GM19328 (cell line): ENCODE measurements at regions not wholly inside any gene's neighbourhood (a gene's known extent, or its start where the extent isn't known, plus 50 kb on each side); places are given as distances from the start of the nearest gene placed in this dataset.

Source experiments
- ATAC-seq: cut with Tn5 transposase; IDR thresholded peaks from one replicate; pipeline ENCODE4 v1.9.1; 2021; ENCODE audit warnings: mild to moderate bottlenecking, moderate library complexity; ENCODE audit not compliant: unreplicated experiment

DNA sequence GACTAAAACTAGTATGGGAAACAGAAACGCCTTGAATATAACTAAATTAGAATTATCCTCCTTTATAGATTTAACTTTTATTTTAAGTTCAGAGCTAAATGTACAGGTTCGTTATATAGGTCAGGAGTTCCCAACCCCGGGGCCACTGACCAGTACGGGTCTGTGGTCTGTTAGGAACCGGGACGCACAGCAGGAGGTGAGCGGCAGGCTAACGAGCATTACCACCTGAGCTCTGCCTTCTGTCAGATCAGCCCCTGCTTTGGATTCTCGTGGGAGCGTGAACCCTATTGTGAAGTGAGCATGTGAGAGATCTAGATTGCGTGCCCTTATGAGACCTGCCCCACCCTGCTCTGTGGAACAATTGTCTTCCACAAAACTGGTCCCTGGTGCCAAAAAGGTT lies 51.0 kb downstream of the FAT4 start:
- ATAC-seq, result no peak

- ATAC-seq, result no peak
These were observed 53.4 kb downstream of the FAT4 start for GRCh38 chr4:125368146-125368545.

DNA sequence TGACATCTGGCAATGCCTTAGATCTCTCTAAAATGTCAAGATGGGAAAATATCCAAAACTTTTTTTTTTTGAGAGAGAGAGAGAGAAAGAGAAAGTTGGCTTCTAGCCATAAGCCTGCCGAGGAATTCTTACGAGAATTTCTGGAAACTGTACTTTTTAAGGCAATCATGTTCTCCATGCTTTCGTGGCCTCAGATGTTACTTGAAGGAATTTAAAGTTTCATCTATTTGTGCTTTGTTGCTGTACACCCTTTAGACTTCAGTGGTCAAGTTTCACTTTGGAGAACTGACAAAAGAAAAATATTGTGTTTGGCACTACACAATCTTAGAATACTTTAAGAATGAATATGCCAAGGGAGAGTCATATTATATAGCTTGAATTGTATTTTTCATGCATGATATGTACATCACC lies 53.9 kb downstream of the FAT4 start:
- ATAC-seq, result no peak

DNA sequence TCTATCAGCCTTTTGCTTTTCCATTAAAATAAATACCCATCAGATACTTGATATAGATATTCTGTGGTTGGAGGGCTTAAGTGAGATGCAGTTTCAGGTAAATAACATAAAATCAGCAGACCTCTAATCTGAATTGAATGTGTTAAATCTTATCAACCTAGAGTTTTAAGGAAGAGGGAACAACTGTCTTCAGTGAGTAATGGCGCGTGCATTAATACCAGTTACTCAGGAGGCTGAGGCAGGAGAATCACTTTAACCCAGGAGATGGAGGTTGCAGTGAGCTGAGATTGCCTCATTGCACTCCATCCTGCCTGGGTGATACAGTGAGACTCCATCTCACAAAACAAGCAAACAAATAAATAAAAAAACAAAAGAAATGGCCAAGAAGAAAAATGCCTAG lies 54.3 kb downstream of the FAT4 start:
- ATAC-seq, result no peak

DNA sequence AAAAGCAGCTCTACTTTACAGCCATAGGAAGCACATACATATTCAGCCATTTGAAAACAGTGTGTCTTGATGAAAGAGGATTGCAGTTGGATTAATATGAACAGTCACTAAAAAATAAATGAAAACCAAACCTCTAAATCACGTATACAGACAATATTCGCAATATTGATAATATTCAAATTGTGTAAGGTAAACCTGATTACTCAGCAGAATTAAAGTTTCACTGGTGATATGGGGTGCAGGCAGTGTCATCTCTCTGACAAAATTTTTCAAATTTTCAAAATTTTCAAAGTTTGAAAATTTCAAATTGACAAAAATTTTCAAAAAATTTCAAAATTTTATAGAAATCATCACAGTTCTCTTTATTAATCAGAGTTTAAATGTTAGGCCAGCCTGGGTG lies 55.7 kb downstream of the FAT4 start:
- ATAC-seq, result no peak

DNA sequence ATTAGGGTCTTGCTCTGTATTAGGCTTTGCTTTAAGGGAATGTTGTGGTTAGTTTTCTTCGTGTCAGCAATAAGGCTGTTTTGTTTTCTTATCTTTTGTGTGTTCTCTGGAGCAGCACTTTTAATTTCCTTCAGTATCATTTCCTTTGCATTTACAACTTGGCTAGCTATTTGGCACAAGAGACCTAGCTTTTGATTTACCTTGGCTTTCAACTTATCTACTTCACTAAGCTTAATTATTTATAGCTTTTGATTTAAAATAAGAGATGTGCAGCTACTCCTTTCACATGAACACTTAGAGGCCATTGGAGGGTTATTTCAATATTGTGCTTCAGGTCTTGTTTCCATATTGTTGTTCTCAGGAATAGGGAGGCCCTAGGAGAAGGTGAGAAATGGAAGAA lies 68.2 kb downstream of the FAT4 start:
- no peak for ATAC-seq

- ATAC-seq, result no peak
These were observed 73.0 kb downstream of the FAT4 start for GRCh38 chr4:125387770-125388169.

DNA sequence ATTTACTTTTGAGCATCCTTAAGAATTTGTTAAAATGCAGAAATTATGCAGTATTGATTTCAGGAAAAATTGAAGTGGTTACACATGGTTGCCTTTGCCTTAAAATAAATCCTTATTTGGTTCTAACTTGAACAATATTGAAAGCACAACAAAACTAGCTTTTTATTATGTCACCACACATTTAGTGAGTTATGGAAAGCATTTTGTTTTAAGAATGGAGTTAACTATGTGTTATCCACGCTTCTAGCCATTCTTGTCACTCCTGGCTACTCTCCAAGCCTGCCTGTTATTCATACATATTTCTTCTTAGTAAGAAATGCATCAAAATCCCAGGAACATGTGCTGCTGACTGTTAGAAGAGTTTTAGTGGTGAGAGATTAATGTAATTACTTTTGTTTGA lies 73.9 kb downstream of the FAT4 start:
- no peak for ATAC-seq

DNA sequence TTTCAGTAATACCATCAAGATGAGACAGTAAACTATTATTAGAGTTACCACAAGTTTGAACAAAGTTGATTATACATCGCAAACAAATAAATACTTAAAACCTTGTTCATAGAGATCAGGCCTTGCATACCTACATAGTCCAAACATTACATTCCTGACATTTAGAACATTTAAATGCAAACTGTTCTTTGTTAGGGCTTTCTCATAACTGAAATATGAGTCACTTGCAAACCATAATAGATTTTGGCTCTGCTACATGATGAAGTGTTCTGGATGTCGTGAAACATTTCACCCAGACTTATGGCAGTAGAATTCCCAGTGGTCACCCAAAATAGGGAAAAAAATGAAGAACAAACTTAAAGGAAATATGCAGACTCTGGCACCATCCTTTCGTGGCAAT lies 75.0 kb downstream of the FAT4 start:
- ATAC-seq, result no peak

DNA sequence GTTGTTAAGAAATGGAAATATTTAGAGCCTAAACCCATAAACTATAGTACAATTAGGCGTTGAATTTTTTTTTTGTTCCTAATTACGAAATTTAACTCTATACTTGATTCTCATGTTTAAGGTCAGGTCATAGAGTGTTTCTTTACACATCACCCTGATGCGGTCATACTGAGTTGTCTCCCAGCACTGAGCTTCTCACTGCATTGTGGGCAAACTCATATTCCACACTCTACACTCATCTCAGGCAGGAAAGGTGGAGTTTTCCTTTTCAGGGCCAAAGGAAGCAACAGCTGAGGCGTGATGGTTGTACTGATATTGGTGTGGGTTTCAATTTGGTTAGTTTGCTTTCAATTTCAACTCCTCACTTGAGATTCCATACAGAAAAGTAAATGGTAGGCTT lies 75.4 kb downstream of the FAT4 start:
- ATAC-seq, result no peak

GRCh38 chr4:125390727-125391126 lies 76.0 kb downstream of the FAT4 start:
- ATAC-seq, result no peak

- no peak for ATAC-seq
These were observed 77.9 kb downstream of the FAT4 start for GRCh38 chr4:125392694-125393093.

- ATAC-seq, result no peak
These were observed 79.1 kb downstream of the FAT4 start for GRCh38 chr4:125393825-125394224.

- ATAC-seq, result no peak
These were observed 82.5 kb downstream of the FAT4 start for GRCh38 chr4:125397226-125397625.

DNA sequence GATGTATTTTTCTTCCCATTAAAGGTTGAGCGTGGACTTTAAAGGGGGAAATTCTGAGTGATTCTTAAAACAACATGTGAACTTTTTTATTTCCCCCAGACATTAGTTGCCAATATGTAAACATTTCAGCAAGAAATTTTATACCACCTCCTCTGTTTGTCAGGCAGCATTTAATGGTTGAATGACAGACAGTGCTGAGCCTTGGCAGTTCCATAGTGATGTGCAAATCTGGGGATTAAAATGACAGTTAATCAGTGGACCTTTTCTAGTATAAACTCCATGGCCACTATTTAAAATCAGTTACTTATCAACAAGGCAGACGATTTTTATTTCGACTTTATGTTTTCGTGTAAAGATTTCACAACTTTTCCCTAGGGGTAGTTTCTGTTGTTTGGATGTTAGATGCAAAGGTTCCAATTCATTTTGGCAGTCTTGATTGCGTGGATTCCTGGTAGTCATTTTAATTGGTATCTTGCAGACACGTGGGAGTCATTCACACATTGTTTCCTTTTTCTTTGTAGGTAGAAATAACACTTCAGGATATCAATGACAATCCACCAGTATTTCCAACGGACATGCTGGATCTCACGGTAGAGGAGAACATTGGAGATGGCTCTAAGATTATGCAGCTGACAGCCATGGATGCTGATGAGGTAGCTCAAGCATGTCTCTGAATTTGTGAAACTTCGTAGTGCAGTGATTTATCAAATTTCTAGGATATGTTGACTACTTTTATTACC lies 83.7 kb downstream of the FAT4 start:
- ATAC-seq, result no peak

- no peak for ATAC-seq
These were observed 86.0 kb downstream of the FAT4 start for GRCh38 chr4:125400756-125401155.

DNA sequence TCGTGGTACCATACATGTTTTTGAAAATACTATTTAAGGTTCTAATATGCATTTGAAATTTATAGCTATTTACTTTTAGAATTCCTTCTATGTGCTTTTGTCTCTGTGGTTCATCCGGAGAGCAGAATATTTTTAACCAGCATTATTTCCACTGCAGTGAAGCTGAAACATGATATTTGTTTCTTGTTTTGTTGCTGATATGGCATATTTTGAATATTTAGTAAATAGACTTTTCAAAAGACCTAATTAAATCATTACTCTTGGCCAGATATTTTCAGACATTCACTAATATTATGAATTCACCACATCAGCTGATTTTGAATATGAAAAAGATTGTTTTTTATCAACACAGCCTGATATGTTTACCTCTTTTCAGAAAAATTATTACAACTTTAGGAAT lies 87.0 kb downstream of the FAT4 start:
- ATAC-seq, result no peak

DNA sequence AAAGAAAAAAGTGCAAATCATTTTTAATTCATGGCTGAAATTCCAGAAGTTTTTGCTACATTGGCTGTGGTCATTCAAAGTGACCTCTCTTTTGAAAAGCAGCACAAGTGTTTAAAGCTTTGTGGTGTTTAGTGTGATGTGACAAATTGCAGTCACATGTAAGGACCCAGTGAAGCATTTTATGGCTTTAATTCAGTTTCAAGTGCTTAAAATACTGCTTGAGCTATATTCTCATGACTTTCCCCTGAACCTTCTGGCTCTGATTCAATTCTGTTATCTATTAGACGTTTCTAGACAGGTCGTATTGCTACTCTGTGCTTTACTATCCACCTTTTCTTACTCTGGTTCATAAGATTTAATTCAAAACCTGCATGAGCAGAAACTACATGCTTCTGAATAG lies 105.8 kb downstream of the FAT4 start:
- no peak for ATAC-seq

DNA sequence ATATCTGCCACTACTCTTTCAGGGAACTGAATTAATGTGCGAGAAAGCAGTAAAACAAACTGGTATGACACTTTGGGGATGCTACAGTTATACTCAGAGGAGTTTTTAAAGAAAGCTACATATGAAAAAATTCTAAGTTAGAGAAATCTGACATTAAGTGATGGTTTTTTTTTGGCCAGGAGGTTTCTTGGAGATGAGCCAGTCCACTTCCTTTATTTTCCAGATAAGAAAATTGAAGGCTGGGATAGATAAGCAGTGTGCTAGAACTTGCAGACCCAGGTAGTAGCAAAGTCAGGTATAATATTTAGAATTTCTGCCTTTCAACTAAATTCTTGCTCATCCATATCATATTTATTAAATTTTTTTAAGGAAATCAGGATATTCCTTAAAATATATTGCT lies 106.8 kb downstream of the FAT4 start:
- no peak for ATAC-seq

DNA sequence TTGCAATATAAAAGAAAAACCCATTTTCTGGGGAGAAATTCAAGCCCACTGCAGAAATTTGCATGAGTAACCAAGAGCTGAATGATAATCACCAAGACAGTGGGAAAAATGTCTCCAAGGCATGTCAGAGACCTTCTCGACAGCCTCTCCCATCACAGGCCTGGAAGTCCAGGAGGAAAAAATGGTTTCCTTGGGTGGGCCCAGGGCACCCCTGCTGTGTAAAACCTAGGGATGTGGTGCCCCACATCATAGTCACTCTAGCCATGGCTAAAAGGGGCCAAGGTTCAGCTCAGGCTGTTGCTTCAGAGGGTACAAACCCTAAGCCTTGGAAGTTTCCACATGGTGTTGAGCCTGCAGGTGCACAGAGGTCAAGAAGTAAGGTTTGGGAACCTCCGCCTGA lies 108.4 kb downstream of the FAT4 start:
- ATAC-seq, result no peak

DNA sequence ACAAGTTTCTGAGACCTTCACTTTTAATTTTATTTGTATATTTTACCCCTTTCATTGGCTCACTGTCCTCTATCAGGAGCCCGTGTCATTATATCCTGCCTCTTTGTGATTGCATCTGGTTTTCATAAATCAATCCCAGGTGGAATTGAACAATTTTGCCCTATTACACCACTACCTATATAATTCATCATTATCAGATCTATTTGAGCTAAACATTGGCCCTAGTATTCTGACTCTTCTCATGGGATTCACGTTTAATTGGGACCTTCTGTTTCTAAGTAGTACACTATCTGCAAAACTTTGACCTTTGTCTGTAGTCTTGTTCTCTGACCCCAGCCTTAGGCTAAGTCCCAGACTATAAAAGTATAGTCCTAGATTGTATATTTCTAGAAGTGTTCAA lies 114.1 kb downstream of the FAT4 start:
- no peak for ATAC-seq

GRCh38 chr4:125430086-125430485 lies 115.3 kb downstream of the FAT4 start:
- ATAC-seq, result no peak

DNA sequence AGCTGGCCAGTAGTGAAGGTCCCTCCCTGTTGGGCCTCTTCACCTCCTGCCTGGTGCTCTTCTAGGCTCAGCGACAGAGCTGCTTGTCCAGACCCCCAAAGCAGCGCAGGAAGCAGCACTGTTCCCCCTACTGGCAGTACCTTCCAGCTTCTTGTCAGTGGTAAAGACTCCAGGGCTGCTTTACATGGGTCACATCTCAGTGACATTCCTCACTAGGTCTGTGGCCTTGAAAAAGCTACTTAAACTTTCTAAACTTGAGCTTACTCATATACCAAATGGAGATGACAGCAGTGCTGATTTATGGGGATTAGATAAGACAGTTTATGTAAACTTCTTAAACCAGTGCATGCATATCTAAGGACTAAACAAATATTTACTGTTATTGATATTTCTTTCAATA lies 117.3 kb downstream of the FAT4 start:
- ATAC-seq, result no peak
